GM18517 (cell line): ENCODE measurements at regions not wholly inside any gene's neighbourhood (a gene's known extent, or its start where the extent isn't known, plus 50 kb on each side); places are given as distances from the start of the nearest gene placed in this dataset.
"Not testable (repeated sequence)": the region's sequence is repeated elsewhere in the genome, so short reads cannot be mapped to it uniquely, and the experiment has no call there.

Experiments
- ATAC-seq: cut with Tn5 transposase; IDR thresholded peaks from one replicate; pipeline ENCODE4 v1.9.1; 2021; ENCODE audit warnings: mild to moderate bottlenecking, moderate library complexity; ENCODE audit not compliant: unreplicated experiment

DNA sequence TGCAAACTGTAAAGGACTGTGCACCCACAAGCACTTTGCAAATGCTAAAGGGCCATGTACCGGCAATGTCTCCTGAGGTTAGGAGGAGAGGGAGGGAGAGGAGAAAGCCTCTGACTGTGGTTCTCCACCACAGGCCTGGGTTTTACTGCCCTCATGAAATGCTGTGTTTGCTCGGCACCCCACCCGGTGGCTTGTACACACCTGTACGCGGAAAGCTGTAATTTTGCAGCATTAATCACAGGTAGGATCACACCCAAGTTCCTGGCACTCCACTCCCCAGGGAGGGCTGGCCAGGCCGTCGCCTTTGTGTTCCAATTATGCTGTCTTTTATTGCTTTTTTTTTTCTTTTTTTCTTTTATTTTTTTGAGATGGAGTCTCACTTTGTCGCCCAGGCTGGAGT lies 78.5 kb upstream of the MYL10 start:
- ATAC-seq: no peak

DNA sequence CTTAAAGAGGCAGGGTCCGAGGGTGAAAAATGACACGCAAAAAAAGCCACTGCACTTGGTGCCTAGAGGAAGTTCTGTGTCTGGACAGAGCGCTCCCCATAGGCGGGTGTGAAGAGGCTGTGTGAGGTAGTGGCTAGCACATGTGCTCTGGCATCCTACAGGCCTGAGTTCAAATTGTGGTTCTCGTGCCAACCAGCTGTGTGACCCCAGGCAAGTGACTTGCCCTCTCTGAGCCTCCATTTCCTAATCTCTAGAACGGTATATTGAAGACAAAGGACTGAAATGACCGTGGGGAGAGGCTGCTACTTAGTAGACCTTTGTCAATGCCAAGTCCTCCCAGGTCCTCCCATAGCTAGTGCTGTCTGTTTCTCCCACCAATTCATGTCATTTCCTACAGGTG lies 79.1 kb upstream of the MYL10 start:
- ATAC-seq: no peak

DNA sequence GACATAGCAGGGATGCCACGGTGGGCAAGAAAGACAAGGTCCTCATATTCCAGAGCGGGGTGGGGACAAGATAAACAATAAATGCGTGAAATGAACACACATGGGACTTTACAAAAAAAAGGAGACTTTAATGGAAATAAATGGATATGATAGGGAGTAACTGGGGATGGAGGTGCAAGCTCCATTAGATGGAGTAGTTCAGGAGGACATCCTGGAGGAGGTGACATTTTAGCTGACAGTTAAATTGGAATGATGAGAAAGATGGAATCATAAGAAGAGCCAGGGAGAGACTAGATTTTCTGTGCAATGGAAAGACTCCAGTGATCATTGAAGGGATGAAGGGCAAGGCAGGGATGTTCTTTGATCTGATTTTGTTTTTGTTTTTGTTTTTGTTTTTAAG lies 83.6 kb upstream of the MYL10 start:
- ATAC-seq: no peak

DNA sequence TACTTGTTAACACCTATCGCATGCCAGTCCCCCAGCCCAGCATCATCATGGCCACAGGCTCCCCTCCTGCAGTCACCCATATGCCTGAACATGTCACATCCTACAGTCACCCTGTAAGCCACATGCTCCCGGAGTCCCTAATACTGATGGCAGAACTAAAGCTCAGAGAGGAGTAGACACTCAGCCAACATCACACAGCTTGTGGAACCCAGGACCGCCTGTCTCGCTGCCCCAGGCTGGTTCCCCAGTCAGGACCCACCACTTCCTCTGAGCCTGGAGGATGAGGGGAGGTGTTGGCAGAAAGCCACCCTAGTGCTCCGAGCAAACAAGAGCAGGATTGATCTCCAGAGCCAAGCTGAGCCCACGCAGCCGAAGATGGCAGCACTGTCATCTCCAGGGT lies 85.0 kb upstream of the MYL10 start:
- no peak for ATAC-seq

DNA sequence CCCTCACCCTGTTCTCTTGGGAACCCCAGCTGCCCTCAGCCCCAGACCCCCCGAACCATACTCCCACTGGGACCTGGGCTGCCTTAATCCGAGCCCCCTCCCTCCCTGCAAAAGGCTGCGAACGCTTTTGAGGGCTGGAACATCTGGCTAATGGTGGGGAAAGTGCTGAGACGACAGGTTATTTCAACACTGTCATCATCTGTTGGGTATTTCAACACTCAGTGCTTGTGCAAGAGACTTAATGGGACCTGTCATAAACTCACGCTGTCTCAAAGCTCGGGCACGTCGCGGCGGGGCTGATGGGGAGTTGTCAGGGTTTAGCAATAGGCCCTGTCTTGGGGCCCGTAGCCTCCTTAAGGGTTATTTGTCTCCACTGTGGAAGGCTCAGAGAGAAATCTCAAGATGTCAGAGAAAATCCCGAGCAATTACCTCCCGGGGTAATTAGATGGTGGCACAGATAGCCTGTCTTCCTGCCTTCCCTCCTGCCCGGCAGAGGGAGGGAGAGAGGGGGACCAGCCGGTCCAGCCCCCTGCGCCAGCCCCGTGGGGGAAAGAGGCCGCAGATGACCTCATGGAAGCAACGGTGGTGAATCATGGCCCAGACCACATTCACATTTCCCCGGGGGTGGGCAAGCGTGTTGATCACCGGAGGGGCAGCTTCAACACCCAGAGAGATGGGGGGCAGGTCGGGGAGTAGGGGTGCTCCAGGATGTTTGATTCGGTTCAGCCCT lies 88.7 kb upstream of the MYL10 start:
- ATAC-seq: no peak

DNA sequence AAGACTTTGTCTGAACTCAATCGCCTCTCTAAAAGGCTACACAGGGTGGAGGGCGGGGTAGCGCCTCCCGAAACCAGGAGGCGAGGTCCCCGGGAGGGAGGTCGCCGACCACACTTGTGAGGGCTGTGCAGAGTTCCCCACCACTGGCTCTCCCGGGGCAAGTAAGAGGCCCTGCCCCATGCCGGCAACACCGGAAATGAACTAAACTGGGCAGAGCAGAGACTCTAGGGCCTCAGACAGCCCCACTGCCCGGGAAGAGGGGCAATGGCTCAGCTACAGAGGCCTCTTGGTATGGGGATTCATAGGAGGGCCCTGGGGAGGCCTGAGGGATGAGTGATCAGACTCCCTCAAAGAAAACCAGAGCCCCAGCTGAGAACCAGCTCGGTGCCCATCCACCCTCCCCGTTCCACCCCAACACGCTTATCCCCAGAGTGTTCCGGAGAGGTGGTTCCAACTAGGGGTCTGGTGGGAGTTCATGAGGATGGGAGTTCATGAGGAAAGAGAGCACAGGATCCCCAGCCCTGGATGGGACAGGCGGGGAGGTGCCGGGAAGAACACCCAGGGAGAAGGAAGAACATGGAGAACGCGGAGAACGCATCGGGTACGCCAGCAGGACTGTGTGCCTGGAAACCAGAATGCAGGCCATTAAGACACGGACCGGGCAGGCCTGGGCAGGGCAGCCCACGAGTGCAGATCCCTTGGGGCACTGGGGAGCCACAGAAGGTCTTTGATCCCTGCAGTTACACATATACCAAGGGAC lies 89.4 kb upstream of the MYL10 start:
- no peak for ATAC-seq

DNA sequence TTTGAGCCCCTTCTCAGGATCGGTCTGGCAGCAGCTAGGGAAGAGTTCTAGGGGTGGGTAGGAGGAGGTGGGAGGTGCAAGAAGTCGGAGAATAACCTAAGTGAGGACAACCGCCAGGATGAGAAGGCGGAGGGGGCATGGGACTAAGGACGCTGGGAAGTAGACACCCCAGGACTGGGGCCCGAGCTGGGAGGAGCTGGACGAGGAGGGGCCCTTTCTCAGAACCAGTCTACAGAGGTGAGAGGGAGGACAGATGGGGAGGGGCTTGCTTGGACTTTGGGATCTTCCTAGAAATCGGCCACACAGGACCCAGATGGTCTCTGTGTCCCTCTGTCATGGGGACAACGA lies 90.0 kb upstream of the MYL10 start:
- ATAC-seq: no peak

DNA sequence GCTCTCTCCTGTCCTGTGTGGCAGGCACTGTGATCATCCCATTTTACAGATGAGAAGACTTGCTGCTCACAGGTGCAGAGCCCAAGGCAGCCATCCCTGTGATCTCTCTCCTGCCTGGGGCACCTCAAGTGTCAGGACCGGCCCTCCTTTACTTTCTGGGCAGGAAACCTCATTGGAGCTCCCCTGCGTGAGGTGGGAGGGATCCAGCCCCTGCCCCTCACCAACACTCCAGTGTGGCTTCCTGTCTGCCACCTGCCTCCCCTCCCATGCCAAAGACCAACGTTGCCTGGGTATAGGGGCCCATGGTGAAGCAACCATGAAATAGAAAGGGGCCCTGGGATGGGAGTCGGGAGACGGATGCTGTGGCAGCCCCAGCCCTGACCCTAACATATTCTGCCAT lies 91.2 kb upstream of the MYL10 start:
- ATAC-seq: no peak

DNA sequence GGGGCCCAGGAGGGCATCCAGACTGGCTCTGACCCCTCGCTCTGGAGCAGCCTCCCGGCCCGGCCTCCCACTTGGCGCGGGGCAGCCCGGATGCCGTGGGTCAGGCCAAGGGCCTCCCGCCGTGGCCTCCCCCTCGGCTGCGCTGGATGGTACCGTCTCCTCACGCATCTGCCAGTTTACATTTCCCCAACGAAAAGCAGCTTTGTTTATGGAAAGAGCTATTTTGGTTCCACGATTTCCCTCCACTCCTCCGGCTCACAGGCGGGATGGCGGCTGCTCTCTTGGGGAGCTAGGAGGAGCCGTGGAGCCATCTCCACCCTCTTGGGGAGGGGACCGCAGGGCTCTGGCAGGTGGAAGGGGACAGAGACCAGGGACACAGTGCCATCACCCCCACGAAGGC lies 93.2 kb upstream of the MYL10 start:
- no peak for ATAC-seq

DNA sequence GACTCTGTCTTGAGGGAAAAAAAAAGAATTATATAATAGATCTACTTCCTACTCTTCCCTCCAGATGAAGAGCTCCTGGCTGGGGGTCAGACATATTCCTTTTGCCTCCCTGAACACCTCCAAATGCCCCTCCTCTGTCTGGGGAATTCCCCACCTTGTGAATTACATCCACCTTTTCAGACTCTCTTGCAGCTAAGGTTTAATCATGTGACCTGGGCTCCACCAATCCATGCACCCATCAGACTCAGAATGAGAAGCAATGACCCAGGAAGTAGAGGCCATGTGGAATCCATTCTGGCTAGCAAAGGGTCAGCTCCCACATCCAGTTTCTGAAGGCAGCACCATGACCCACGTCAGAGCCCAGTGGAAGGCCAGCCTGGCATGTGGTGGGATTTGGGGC lies 93.6 kb upstream of the CUX1 start:
- no peak for ATAC-seq

DNA sequence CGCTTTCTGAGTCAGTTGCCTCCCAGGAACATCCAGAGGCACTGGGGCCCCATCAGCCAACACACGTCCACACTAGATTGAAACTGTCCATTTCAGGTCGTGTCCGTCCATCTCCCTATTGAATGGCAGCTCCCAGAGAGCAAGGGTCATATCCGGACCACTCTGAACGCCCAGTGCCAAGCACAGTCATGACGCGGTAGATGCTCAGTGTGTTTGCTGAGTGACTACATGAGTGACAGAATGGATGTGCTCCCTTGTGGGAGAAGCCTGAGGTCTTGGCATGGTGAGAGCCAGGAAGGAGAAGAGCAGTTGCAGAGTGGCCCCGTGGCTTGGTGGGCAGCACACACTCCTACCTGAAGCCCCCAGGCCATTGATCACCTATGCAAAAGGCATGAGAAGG lies 92.5 kb upstream of the CUX1 start:
- no peak for ATAC-seq

DNA sequence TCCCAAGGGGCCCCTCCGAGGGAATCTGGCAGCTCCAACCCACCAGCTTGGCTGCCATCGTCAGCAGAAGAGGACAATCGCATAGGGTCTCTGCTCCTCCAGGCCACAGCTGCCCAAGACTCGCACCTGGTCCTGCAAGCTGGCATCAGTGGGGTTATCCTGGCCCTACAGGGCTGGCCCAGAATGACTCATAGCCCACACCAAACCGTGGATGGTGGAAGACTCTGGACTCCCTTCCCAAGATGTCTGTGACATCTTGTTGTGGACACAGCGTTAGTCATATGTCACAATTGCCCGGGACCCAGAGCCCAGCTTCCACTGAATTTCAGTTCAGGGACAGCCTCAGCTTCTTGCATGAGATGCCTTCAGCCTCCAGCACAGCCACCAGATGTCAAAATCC lies 91.5 kb upstream of the CUX1 start:
- no peak for ATAC-seq

DNA sequence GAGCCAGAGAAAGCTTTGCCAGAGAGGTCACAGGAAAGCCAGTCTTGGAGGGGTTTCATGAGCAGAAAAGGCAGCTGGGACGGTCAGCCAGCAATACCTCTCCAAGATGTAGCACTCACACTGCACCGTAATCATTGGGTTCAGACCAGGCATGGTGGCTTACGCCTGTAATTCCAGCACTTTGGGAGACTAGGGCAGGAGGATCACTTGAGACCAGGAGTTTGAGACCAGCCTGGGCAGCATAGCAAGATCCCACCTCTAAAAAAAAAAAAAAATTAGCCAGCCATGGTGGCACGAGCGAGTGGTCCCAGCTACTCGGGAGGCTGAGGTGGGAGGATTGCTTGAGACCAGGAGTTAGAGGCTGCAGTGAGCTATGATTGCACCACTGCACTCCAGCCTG lies 90.2 kb upstream of the CUX1 start:
- no peak for ATAC-seq

DNA sequence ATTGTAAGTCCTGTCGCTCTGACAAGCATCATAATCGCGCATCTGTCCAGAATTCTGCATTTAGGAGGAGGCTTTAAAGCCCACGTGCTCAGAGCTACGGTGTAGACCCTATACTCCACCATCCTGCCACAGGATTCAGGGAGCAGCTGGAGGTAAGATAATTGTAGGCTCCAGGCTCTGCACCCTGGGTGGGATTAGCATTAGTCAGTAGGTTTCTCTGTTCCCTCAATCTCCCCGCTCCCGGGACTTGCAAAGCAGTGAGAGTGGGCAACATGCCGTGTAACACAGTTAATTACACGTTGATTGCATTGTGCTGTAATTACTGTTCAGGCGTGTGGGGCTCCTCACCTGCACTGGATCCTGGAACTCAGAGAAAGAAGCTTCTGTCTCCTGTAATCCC lies 89.3 kb upstream of the CUX1 start:
- ATAC-seq: no peak

DNA sequence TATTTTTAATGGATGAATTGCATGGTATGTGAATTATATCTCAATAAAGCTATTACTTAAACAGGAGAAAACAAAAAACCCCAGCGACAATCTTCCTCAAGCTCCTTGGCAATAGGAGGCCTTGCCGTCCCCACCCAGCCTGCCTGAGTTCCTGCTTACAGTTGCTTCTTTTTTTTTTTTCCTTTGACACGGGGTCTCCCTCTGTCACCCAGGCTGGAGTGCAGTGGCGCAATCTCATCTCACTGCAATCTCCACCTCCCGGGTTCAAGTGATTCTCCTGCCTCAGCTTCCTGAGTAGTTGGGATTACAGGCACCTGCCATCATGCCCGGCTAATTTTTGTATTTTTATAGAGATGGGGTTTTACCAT lies 88.6 kb upstream of the CUX1 start:
- ATAC-seq: not testable (repeated sequence)

DNA sequence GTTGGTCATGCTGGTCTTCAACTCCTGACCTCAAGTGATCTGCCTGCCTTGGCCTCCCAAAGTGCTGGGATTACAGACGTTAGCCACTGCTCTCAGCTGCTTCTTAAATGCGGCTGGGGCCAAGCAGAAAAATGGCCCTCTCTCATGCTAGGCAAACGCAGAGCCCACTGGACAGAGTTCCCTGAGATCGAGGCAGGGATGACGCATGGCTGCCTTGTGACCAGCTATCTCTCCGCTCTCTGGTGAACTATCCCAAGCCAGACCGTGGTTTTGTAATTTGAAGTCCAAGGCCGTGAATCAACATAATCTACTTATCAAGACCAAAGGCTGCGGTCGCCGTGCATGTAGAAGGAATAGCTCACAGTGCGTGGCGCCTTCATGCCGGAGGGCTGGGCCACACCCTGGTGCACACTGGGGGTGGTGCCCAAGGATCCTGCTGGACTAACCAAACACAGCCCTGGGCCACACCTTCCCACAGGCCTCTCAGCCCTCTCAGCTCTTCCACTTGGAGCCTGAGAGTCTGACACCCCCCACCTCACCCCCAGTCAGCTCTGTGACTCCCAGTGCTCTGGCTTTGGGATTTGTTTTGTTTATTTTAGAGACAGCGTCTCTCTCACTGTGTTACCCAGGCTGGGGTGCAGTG lies 88.1 kb upstream of the CUX1 start:
- ATAC-seq: no peak

DNA sequence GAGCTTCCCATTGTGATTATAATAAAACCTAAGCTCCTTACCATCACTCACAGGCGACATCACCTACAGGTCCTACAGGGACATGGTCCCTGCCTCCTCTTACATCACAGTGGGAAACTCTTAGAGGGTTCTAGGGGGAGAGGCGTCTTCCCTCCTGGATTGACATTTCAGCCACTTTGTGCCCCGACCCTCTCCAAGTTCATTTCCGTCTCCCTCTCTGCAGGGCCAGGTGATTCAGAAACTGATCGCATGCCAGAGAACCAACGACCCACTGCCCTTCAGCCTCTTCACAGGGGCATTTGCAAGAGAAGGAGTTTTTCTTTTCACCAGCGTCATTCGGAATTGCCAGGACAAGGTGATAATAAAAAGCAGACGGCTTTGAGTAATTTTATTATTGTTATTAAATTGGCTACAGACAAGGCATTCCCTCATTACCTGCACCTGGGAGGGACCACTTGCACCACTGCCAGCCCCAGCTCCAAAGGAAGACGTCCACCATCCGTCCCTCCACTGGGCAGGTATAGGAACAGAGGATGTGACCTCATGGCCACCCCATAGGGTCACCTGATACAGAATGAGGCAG lies 85.8 kb upstream of the CUX1 start:
- ATAC-seq: no peak

DNA sequence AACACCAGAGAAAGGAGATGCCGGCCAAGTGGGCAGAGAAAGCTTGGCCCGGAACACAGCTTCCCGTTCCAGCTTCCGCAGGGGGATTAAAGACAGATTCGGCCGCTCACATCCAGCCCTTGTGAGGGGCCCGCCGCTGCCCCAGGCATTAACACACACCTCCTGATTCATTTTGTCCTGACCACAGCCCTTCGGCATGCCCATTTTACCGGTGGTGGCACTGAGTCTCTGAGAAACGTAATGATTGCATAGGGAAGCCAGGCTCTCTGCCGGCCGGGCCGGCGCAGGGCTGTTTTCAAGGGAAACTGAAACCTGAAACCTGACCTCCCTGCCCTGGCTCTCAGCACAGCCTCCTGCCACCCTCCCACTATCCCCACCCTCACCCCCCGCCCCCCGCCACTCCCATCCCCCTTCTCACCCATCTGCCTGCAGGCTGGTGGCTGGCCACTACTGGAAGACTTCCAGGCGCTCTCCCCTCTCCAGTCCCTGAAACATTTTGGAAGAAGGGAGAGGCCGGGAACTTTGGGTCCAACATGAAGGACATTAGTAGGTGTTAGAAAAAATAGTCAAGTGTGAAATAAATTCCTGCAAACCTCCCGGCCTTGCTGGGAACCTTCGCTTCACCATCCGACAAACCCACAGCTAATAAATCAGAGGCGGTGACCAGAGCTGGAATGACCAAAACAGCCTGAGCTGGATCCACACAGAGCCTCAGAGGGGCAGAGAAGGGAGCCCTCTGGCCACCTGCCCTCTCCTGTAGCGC lies 83.5 kb upstream of the CUX1 start:
- ATAC-seq: no peak

DNA sequence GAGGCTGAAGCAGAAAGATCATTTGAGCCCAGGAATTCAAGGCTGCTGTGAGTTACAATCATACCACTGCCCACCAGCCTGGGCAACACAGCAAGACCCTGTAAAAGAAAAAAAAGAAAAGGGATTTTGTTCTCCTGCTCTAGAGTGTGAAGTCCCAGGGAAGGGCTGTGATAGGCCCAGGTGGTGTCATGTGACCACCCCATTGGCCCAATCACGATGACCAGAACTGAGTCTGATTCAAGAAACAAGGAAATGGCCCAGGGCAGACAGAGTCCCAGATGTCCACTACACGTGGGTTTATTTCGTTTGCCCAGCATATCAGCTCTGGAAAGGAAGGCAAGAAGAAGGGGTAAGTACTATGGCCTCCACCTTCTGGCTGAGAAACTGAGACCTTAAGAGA lies 81.3 kb upstream of the CUX1 start:
- no peak for ATAC-seq

DNA sequence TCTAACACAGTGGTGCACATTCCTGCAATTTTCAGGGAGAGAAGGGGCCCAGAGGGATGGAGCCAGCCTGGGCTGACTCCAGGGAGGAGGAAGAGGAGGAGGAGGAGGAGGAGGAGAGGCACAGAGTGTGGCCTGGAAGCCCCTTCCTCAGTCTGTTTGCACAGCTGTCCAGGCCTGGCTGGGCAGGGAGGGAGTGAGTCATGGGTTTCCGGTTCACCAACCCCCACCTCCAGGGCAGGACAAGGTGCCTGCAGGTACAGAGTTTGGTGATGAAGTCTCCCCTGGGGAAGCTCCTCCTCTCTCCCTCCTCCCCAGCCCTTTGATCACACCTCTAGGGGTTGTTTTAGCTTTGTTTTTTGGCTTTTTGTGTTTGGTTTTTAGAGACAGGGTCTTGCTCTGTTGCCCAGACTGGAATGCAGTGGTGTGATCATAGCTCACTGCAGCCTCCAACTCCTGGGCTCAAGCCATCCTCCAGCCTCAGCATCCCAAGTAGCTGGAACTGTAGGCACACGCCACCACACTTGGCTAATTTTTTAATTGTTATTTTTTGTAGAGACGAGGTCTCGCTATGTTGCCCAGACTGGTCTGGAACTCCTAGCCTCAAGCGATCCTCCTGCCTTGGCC lies 77.5 kb upstream of the CUX1 start:
- no peak for ATAC-seq
